Aorta (tissue), 5 donors: ENCODE measurements at regions not wholly inside any gene's neighbourhood (a gene's known extent, or its start where the extent isn't known, plus 50 kb on each side); places are given as distances from the start of the nearest gene placed in this dataset.

Experiments used
- ATAC-seq: fragments of 200-7000 bp; cut with Tn5 transposase; one replicate; pipeline ENCODE4 v1.9.1; 2022; ENCODE audit warnings: moderate library complexity; ENCODE audit not compliant: low FRiP score
- DNase-seq, 2 donors: peaks; one replicate each; pipeline ENCODE4 v3.0.0-alpha.2; 2020
- H3K27ac ChIP-seq, 2 donors: one replicate each; pipeline ENCODE4 v1.5.1; 2013; ENCODE audit warnings: low read length in 2 of 2, mild to moderate bottlenecking in 2 of 2, moderate library complexity in 2 of 2, control low read depth in 1 of 2, inconsistent platforms in 1 of 2, low read depth in 1 of 2
- H3K27me3 ChIP-seq, 2 donors: one replicate each; pipeline ENCODE4 v1.6.1; 2013; ENCODE audit warnings: control low read depth in 1 of 2, low read length in 1 of 2, mild to moderate bottlenecking in 1 of 2, moderate library complexity in 1 of 2; ENCODE audit not compliant: insufficient read depth in 2 of 2, control insufficient read depth in 1 of 2
- H3K36me3 ChIP-seq, 2 donors: one replicate each; pipeline ENCODE4 v1.6.1; 2013; ENCODE audit warnings: control low read depth in 1 of 2, low read length in 1 of 2, mild to moderate bottlenecking in 1 of 2; ENCODE audit not compliant: insufficient read depth in 2 of 2, control insufficient read depth in 1 of 2
- H3K4me1 ChIP-seq, 2 donors: one replicate each; pipeline ENCODE4 v1.6.1; 2013; ENCODE audit warnings: low read length in 2 of 2, control low read depth in 1 of 2, mild to moderate bottlenecking in 1 of 2, moderate library complexity in 1 of 2; ENCODE audit not compliant: insufficient read depth in 2 of 2, control insufficient read depth in 1 of 2
- H3K4me3 ChIP-seq, 2 donors: one replicate each; pipeline ENCODE4 v1.5.1; 2013; ENCODE audit warnings: low read length in 2 of 2, control low read depth in 1 of 2, mild to moderate bottlenecking in 1 of 2
- H3K9me3 ChIP-seq: one replicate; pipeline ENCODE4 v1.6.1; 2013; ENCODE audit warnings: mild to moderate bottlenecking, low read length; ENCODE audit not compliant: control insufficient read depth
- WGBS, 2 donors: extraction: QIAGEN DNeasy Blood & Tissue Kit; methylation state at CpG; one replicate each; pipeline ENCODE4 v1.1.7; 2013; 5-methylcytosine and 5-hydroxymethylcytosine counted together
- intact Hi-C, 2 donors: fragments of 100-400 bp; cut with DNase I; formaldehyde crosslinking; loops; one replicate each; pipeline versions ENCODE4 v1.14.2 to v1.15.0; 2022
- donor health status: healthy with polysubstance abuse.
- donor health status: Bipolar disorder and iron deficiency.
- donor health status: DM: no; HTN: no; CAD: no.
- donor health status: DM: no; HTN: no; CAD: no.
- donor health status: DM: yes; HTN: yes; CAD: no.

DNA sequence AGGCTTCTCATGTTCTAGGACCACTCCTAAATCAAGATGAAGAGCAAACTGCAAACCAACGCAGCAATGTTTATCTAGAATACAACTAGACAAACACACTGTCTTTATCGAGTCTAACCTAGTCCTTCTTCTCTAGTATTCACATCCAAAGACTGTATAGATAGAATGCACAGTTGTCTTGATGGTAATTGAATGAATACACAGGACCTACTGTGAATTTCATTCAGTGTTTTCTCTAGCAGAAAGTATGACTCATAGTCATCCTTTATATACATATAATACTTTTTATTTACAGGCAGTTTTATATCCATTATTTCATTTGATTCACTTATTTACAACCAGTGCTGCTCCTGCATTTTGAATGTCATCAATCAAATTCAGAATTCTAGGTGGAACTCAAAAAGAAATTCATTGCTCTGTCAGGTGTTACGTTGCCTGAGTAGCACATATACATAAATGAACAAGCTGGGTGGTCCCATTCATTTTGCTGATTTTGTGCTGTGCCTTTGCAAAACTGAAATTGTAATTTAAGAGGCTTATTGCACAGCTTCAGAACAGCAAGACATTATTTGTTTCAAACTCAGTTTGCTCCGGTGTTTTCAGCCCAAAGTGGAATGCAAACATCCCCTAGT lies 374.8 kb downstream of the EPHA4 start:
- H3K4me1 ChIP-seq, result no peaks in the 10 kb centered on the region
- ATAC-seq (no peak), DNase-seq (no peak)
- H3K27ac ChIP-seq, result no peak overlapping the region
- H3K4me3 ChIP-seq, result no peak overlapping the region
- no peaks in the 10 kb centered on the region for H3K36me3 ChIP-seq
- 60 to 74% methylated on average over 4 of the region's 4 CpGs for WGBS, 2 donors
- H3K27me3 ChIP-seq, result no peaks in the 10 kb centered on the region
- intact Hi-C loops, result no loop called here
- H3K9me3 ChIP-seq, result no peaks in the 10 kb centered on the region

- Histone ChIP-seq H3K36me3 (no peaks in the 10 kb centered on the region), H3K27me3 (no peaks in the 10 kb centered on the region), H3K4me3 (no peak overlapping the region), H3K27ac (no peak overlapping the region), H3K4me1 (no peaks in the 10 kb centered on the region), H3K9me3 (no peaks in the 10 kb centered on the region)
- ATAC-seq (no peak), DNase-seq (no peak)
- intact Hi-C loops, result no loop called here
Measured at GRCh38 chr2:221198309-221198708, 373.8 kb downstream of the EPHA4 start.

DNA sequence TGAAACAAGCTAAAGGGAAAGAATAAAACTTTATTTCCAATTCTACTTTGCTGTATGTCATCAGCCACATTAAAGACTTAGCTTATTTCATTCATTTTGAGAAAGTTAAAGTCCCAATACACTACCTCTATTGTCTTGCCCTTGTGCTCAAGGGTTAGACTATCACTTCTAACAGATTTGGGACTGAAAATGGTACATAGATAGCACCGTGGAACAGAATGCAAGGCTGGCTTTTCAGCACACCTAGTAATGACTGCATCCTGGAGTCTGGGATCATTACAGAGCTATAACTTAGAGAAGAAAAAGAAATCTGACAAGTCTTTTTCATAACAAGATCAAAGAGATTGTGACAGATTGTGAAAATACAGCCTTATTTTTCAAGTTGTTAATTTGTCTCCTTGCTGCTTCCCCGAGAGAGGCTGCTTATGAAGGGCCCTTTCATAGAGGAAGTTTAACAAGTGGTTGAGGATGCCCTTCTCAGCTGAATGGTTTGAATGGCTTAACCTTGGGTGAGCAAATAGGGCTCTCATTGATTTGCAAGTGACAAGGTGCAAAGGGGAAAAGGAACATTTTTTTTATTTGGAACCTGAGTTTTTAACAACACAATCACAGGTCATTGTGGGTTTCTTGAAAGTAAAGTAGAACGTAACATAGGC lies 371.8 kb downstream of the EPHA4 start:
- whole genome bisulfite sequencing, 2 donors, result 86 to 88% methylated on average over 3 of the region's 3 CpGs
- intact Hi-C loops, result no loop called here
- ATAC-seq, result no peak
- Histone ChIP-seq H3K9me3 (no peaks in the 10 kb centered on the region), H3K4me1 (no peaks in the 10 kb centered on the region), H3K27me3 (no peaks in the 10 kb centered on the region), H3K36me3 (no peaks in the 10 kb centered on the region), H3K27ac (no peak overlapping the region), H3K4me3 (no peak overlapping the region)
- no peak for DNase-seq

DNA sequence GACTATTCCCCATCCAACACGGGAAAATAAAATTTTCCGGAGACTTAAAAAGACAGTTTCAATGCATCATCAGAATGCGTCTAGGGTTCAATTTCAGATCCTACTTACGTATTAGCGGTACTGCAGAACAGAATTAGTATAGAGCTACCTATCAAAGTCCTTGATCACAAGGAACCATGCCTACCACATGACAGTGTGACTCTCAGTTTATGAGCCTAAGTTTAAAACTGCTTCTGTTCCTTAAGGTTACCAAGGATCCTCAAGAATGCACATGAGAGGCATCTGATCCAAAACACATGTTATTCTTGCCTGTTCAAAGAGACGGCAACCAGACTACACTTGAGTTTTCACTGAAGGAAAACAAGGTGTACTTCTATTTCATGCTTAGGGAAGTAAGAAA lies 369.7 kb downstream of the EPHA4 start:
- H3K4me3 ChIP-seq, result no peak overlapping the region
- DNase-seq (no peak), ATAC-seq (no peak)
- H3K4me1 ChIP-seq, result no peaks in the 10 kb centered on the region
- H3K27me3 ChIP-seq, result no peaks in the 10 kb centered on the region
- no peaks in the 10 kb centered on the region for H3K9me3 ChIP-seq
- WGBS, 2 donors, result 90 to 92% methylated on average over 6 of the region's 6 CpGs
- H3K36me3 ChIP-seq, result no peaks in the 10 kb centered on the region
- intact Hi-C loops, result loop anchor here in 1 of 2 donors (2.0 kb wide), 1 partner anchor 70 kb away; no protein-coding TSS in a partner anchor
- no peak overlapping the region for H3K27ac ChIP-seq

GRCh38 chr2:221203125-221203524 lies 369.0 kb downstream of the EPHA4 start:
- 91 to 96% methylated on average over 2 of the region's 2 CpGs for WGBS, 2 donors
- intact Hi-C loops, result loop anchor here in 1 of 2 donors (2.0 kb wide), 1 partner anchor 70 kb away; no protein-coding TSS in a partner anchor
- no peaks in the 10 kb centered on the region for H3K4me1 ChIP-seq
- H3K27ac ChIP-seq, result no peak overlapping the region
- H3K36me3 ChIP-seq, result no peaks in the 10 kb centered on the region
- ATAC-seq (no peak), DNase-seq (no peak)
- no peaks in the 10 kb centered on the region for H3K9me3 ChIP-seq
- no peaks in the 10 kb centered on the region for H3K27me3 ChIP-seq
- no peak overlapping the region for H3K4me3 ChIP-seq

GRCh38 chr2:221203856-221204255 lies 368.2 kb downstream of the EPHA4 start:
- H3K27me3 ChIP-seq, result no peaks in the 10 kb centered on the region
- WGBS, 2 donors, result 56 to 58% methylated on average over 2 of the region's 2 CpGs
- DNase-seq (no peak), ATAC-seq (no peak)
- no peaks in the 10 kb centered on the region for H3K4me1 ChIP-seq
- no peak overlapping the region for H3K4me3 ChIP-seq
- H3K27ac ChIP-seq, result no peak overlapping the region
- intact Hi-C loops, result loop anchor here in 1 of 2 donors (2.0 kb wide), 1 partner anchor 69 kb away; no protein-coding TSS in a partner anchor
- no peaks in the 10 kb centered on the region for H3K9me3 ChIP-seq
- no peaks in the 10 kb centered on the region for H3K36me3 ChIP-seq

DNA sequence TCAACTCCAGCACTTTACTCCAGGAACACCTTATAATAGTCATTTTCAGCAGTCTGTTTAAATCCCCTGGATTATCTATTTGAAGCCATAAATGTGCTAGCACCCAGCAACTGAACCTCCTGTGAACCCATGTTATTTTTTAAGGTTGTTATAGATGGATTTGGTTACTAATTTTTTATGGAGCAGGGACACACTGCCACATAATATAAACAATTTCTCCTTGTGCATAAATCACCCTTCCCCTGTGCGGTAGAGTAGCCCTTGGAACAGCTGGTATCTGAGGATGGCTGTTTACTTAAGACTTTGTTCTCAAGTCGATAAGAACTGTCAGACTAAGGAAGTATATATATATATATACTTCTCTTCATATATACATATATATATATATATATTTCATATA lies 367.4 kb downstream of the EPHA4 start:
- Histone ChIP-seq H3K36me3 (no peaks in the 10 kb centered on the region), H3K27ac (no peak overlapping the region), H3K9me3 (no peaks in the 10 kb centered on the region), H3K4me1 (no peaks in the 10 kb centered on the region), H3K4me3 (no peak overlapping the region), H3K27me3 (no peaks in the 10 kb centered on the region)
- ATAC-seq (no peak), DNase-seq (no peak)
- intact Hi-C loops, result no loop called here
- WGBS, 2 donors, result 31 to 48% methylated on average over 2 of the region's 2 CpGs

DNA sequence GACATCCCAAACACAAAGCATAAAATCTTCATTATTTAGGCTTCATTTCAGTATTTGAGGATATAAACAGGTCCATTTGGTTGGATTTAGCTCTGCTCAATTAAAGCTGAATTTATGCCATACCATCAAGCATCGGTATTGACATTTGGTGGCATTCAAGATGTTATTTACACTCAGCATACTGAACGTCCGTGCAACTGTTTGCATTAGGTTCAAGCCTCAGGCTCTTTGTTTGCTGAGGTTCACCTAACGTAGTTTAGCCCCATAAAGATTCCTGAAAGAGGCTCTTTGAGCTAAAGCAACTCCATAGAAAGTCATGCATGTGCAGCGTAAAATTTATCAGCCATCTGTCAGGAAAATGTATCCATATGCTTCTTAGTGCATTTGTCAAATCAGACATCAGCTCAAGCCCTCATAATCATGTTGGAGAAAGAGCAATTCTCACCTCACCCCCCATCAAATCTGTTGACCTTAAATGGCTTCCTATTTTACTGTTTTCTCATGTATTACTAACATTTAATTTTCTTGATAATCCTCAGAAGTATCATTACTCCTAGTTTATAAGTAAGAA lies 366.9 kb downstream of the EPHA4 start:
- Histone ChIP-seq H3K4me3 (no peak overlapping the region), H3K36me3 (no peaks in the 10 kb centered on the region), H3K4me1 (no peaks in the 10 kb centered on the region), H3K27me3 (no peaks in the 10 kb centered on the region), H3K27ac (no peak overlapping the region), H3K9me3 (no peaks in the 10 kb centered on the region)
- DNase-seq, result no peak
- WGBS, 2 donors, result 74% methylated on average over 5 of the region's 5 CpGs
- intact Hi-C loops, result no loop called here
- no peak for ATAC-seq

- Histone ChIP-seq H3K36me3 (no peaks in the 10 kb centered on the region), H3K4me1 (no peaks in the 10 kb centered on the region), H3K27me3 (no peaks in the 10 kb centered on the region), H3K27ac (no peak overlapping the region), H3K9me3 (no peaks in the 10 kb centered on the region), H3K4me3 (no peak overlapping the region)
- DNase-seq (no peak), ATAC-seq (no peak)
- 44 to 56% methylated on average over 2 of the region's 2 CpGs for WGBS, 2 donors
- intact Hi-C loops, result no loop called here
Measured at GRCh38 chr2:221210686-221211085, 361.4 kb downstream of the EPHA4 start.
